Spleen (tissue), 7 donors: ENCODE measurements at regions not wholly inside any gene's neighbourhood (a gene's known extent, or its start where the extent isn't known, plus 50 kb on each side); places are given as distances from the start of the nearest gene placed in this dataset.

Experiments used
- POLR2A ChIP-seq, 3 donors: fragments of 450-650 bp; IDR thresholded peaks; one replicate each; pipeline ENCODE4 v1.5.1; 2017; ENCODE audit warnings: antibody characterized with exemption in 3 of 3, mild to moderate bottlenecking in 1 of 3
- POLR2AphosphoS5 ChIP-seq, 3 donors: sonication (generic); formaldehyde crosslinking; IDR thresholded peaks; one replicate each; pipeline ENCODE4 v1.5.1; 2017; ENCODE audit warnings: antibody characterized with exemption in 3 of 3
- TF ChIP-seq, protein P1 (sequence below), 11 experiments: fragments of 200-600 bp in 7 of 11; fragments of 450-650 bp in 4 of 11; sonication (generic) in 4 of 11; IDR thresholded peaks in 8 of 11; conservative IDR thresholded peaks in 3 of 11; 1 replicate in 7 of 11; 2 replicates in 4 of 11; pipeline versions ENCODE4 v1.4.0 to v1.8.0; 2016 to 2021; ENCODE audit warnings: antibody characterized with exemption in 11 of 11, inconsistent platforms in 4 of 11, mild to moderate bottlenecking in 1 of 11
- donor health status: DM: no; HTN: no; CAD: no; lungs with moderate emphysema.
- donor health status: DM: no; HTN: no; CAD: no.
- donor health status: DM: no; HTN: no; CAD: no.

- TF ChIP-seq, protein P1, sequence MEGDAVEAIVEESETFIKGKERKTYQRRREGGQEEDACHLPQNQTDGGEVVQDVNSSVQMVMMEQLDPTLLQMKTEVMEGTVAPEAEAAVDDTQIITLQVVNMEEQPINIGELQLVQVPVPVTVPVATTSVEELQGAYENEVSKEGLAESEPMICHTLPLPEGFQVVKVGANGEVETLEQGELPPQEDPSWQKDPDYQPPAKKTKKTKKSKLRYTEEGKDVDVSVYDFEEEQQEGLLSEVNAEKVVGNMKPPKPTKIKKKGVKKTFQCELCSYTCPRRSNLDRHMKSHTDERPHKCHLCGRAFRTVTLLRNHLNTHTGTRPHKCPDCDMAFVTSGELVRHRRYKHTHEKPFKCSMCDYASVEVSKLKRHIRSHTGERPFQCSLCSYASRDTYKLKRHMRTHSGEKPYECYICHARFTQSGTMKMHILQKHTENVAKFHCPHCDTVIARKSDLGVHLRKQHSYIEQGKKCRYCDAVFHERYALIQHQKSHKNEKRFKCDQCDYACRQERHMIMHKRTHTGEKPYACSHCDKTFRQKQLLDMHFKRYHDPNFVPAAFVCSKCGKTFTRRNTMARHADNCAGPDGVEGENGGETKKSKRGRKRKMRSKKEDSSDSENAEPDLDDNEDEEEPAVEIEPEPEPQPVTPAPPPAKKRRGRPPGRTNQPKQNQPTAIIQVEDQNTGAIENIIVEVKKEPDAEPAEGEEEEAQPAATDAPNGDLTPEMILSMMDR (IDR thresholded peaks at IDR 0.05 in 8 of 11, conservative IDR thresholded peaks at IDR 0.05 in 3 of 11), result no peak
- TF ChIP-seq POLR2AphosphoS5 (IDR thresholded peaks at IDR 0.05) (no peak), POLR2A (IDR thresholded peaks at IDR 0.05) (no peak)
Observed at GRCh38 chrX:117301086-117301485, 815.5 kb downstream of the KLHL13 start.
